Stomach (tissue), 4 donors: ENCODE measurements at regions not wholly inside any gene's neighbourhood (a gene's known extent, or its start where the extent isn't known, plus 50 kb on each side); places are given as distances from the start of the nearest gene placed in this dataset.

Experiments used
- EP300 ChIP-seq: sonication (generic); formaldehyde crosslinking; IDR thresholded peaks from one replicate; pipeline ENCODE4 v1.6.1; 2017; ENCODE audit warnings: antibody characterized with exemption
- POLR2A ChIP-seq, 4 donors: fragments of 450-650 bp; IDR thresholded peaks; one replicate each; pipeline ENCODE4 v1.6.1; 2016; ENCODE audit warnings: antibody characterized with exemption in 4 of 4, control low read depth in 2 of 4, mild to moderate bottlenecking in 1 of 4, moderate library complexity in 1 of 4
- POLR2AphosphoS5 ChIP-seq, 3 donors: sonication (generic); formaldehyde crosslinking; IDR thresholded peaks; one replicate each; pipeline ENCODE4 v1.6.1; 2016; ENCODE audit warnings: antibody characterized with exemption in 3 of 3
- TF ChIP-seq, protein P1 (sequence below), 7 experiments: fragments of 450-650 bp in 4 of 7; fragments of 200-600 bp in 3 of 7; sonication (generic) in 3 of 7; IDR thresholded peaks; one replicate each; pipeline ENCODE4 v1.5.1; 2016 to 2019; ENCODE audit warnings: antibody characterized with exemption in 7 of 7, control low read depth in 2 of 7, mild to moderate bottlenecking in 1 of 7

GRCh38 chr5:44632344-44632743 is 176.4 kb upstream of the MRPS30 start:
- TF ChIP-seq POLR2A (IDR thresholded peaks at IDR 0.05) (no peak), EP300 (no peak), POLR2AphosphoS5 (IDR thresholded peaks at IDR 0.05) (no peak)
- TF ChIP-seq, protein P1, sequence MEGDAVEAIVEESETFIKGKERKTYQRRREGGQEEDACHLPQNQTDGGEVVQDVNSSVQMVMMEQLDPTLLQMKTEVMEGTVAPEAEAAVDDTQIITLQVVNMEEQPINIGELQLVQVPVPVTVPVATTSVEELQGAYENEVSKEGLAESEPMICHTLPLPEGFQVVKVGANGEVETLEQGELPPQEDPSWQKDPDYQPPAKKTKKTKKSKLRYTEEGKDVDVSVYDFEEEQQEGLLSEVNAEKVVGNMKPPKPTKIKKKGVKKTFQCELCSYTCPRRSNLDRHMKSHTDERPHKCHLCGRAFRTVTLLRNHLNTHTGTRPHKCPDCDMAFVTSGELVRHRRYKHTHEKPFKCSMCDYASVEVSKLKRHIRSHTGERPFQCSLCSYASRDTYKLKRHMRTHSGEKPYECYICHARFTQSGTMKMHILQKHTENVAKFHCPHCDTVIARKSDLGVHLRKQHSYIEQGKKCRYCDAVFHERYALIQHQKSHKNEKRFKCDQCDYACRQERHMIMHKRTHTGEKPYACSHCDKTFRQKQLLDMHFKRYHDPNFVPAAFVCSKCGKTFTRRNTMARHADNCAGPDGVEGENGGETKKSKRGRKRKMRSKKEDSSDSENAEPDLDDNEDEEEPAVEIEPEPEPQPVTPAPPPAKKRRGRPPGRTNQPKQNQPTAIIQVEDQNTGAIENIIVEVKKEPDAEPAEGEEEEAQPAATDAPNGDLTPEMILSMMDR (IDR thresholded peaks at IDR 0.05), result no peak
